HG02610 (cell line): ENCODE measurements at regions not wholly inside any gene's neighbourhood (a gene's known extent, or its start where the extent isn't known, plus 50 kb on each side); places are given as distances from the start of the nearest gene placed in this dataset.
"Not testable (repeated sequence)": the region's sequence is repeated elsewhere in the genome, so short reads cannot be mapped to it uniquely, and the experiment has no call there.

Experiments used
- ATAC-seq: cut with Tn5 transposase; IDR thresholded peaks from one replicate; pipeline ENCODE4 v1.9.1; 2021; ENCODE audit warnings: mild to moderate bottlenecking, moderate library complexity; ENCODE audit not compliant: unreplicated experiment

- ATAC-seq, result no peak
These were observed 51.9 kb upstream of the TCERG1L start for GRCh38 chr10:131363416-131363815.

GRCh38 chr10:131371571-131371970, 60.0 kb upstream of the TCERG1L start:
- no peak for ATAC-seq

- ATAC-seq, result no peak
These were observed 70.1 kb upstream of the TCERG1L start for GRCh38 chr10:131381576-131381975.

- not testable (repeated sequence) for ATAC-seq
These were observed 73.8 kb upstream of the TCERG1L start for GRCh38 chr10:131385161-131385872.

GRCh38 chr10:131387018-131387529, 75.6 kb upstream of the TCERG1L start:
- no peak for ATAC-seq

- ATAC-seq, result no peak
These were observed 80.4 kb upstream of the TCERG1L start for GRCh38 chr10:131391936-131392335.

GRCh38 chr10:131396121-131397050, 84.9 kb upstream of the TCERG1L start:
- ATAC-seq, result no peak

- no peak for ATAC-seq
These were observed 86.6 kb upstream of the TCERG1L start for GRCh38 chr10:131398166-131398565.

GRCh38 chr10:131399981-131400380, 88.5 kb upstream of the TCERG1L start:
- no peak for ATAC-seq

- no peak for ATAC-seq
These were observed 89.0 kb upstream of the TCERG1L start for GRCh38 chr10:131400513-131400912.

GRCh38 chr10:131402771-131403650, 91.5 kb upstream of the TCERG1L start:
- no peak for ATAC-seq

GRCh38 chr10:131403936-131404335, 92.4 kb upstream of the TCERG1L start:
- ATAC-seq, result no peak

GRCh38 chr10:131404886-131405285, 93.4 kb upstream of the TCERG1L start:
- no peak for ATAC-seq

GRCh38 chr10:131406676-131407392, 95.3 kb upstream of the TCERG1L start:
- ATAC-seq, result no peak

GRCh38 chr10:131418681-131419080, 107.2 kb upstream of the TCERG1L start:
- no peak for ATAC-seq

- no peak for ATAC-seq
These were observed 108.3 kb upstream of the TCERG1L start for GRCh38 chr10:131419797-131420196.

GRCh38 chr10:131420867-131421266, 109.3 kb upstream of the TCERG1L start:
- no peak for ATAC-seq

GRCh38 chr10:131421381-131421780, 109.9 kb upstream of the TCERG1L start:
- no peak for ATAC-seq

- no peak for ATAC-seq
These were observed 111.2 kb upstream of the TCERG1L start for GRCh38 chr10:131422731-131423130.

- no peak for ATAC-seq
These were observed 112.5 kb upstream of the TCERG1L start for GRCh38 chr10:131424053-131424452.
